ENCODE measurements at regions not wholly inside any gene's neighbourhood (a gene's known extent, or its start where the extent isn't known, plus 50 kb on each side); places are given as distances from the start of the nearest gene placed in this dataset.
"Not testable (repeated sequence)": the region's sequence is repeated elsewhere in the genome, so short reads cannot be mapped to it uniquely, and the experiment has no call there.

GRCh38 chr1:143652187-143652586 is 319.6 kb downstream of the FAM72C start:
- Histone ChIP-seq H3K36me3 (ENCODE audit: insufficient read depth, low read length) (no peaks in the 10 kb centered on the region), H3K4me1 (ENCODE audit: insufficient read depth, low read length) (no peaks in the 10 kb centered on the region), H3K9me3 (ENCODE audit: low read length) (no peaks in the 10 kb centered on the region), H3K27me3 (ENCODE audit: insufficient read depth, low read length) (no peaks in the 10 kb centered on the region), H2AFZ (ENCODE audit: low read depth, low read length) (no peak overlapping the region), H3K4me3 (ENCODE audit: low read length) (no peak overlapping the region)

DNA sequence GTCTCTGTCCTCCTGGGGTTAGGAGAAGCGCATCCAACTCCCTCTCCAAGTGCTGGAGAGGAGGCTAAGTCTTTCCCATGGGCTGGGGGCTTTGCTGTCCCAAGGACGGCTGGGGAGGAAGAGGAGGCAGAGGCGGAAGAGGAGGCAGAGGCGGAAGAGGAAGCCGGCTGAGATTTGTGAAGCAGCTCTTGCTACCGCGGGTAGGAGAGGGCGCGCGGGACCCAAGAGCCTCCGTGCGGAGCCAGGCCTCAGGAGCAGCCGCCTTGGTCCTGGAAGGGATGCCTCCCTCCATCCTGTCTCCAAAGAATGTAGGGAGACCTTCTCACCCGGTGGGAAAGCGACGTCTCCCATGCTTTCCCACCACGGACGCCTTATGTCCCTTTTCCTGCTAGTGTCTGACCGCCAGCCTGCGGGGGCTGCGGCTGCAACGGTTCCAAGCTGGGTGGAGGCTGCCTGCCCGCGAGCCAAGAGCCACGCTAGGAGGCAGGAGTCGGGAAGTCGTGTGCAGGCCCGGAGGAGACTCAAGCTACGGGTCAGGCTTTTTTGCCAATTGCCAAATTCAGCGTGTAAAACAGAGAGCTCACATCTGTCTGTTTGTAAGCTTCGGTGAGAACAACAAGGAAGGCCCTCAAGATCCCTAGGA is 320.3 kb downstream of the FAM72C start:
- Histone ChIP-seq H3K4me1 (ENCODE audit: insufficient read depth, low read length) (no peaks in the 10 kb centered on the region), H2AFZ (ENCODE audit: low read depth, low read length) (no peak overlapping the region), H3K4me3 (ENCODE audit: low read length) (no peak overlapping the region), H3K36me3 (ENCODE audit: insufficient read depth, low read length) (no peaks in the 10 kb centered on the region), H3K27me3 (ENCODE audit: insufficient read depth, low read length) (no peaks in the 10 kb centered on the region), H3K9me3 (ENCODE audit: low read length) (no peaks in the 10 kb centered on the region)

- not testable (repeated sequence) for H2AFZ ChIP-seq (ENCODE audit: low read depth, low read length); H3K27me3 ChIP-seq (ENCODE audit: insufficient read depth, low read length); H3K4me1 ChIP-seq (ENCODE audit: insufficient read depth, low read length); H3K9me3 ChIP-seq (ENCODE audit: low read length); H3K4me3 ChIP-seq (ENCODE audit: low read length); H3K36me3 ChIP-seq (ENCODE audit: insufficient read depth, low read length)
These were observed 327.8 kb downstream of the FAM72C start for GRCh38 chr1:143644035-143644434.

GRCh38 chr1:143643148-143643885 is 328.5 kb downstream of the FAM72C start:
- Histone ChIP-seq H3K36me3 (ENCODE audit: insufficient read depth, low read length) (no peaks in the 10 kb centered on the region), H3K4me3 (ENCODE audit: low read length) (no peak overlapping the region), H3K9me3 (ENCODE audit: low read length) (no peaks in the 10 kb centered on the region), H3K4me1 (ENCODE audit: insufficient read depth, low read length) (no peaks in the 10 kb centered on the region), H2AFZ (ENCODE audit: low read depth, low read length) (no peak overlapping the region), H3K27me3 (ENCODE audit: insufficient read depth, low read length) (no peaks in the 10 kb centered on the region)

- Histone ChIP-seq H3K27me3 (ENCODE audit: insufficient read depth, low read length) (no peaks in the 10 kb centered on the region), H3K4me1 (ENCODE audit: insufficient read depth, low read length) (no peaks in the 10 kb centered on the region), H2AFZ (ENCODE audit: low read depth, low read length) (no peak overlapping the region), H3K9me3 (ENCODE audit: low read length) (no peaks in the 10 kb centered on the region), H3K36me3 (ENCODE audit: insufficient read depth, low read length) (no peaks in the 10 kb centered on the region), H3K4me3 (ENCODE audit: low read length) (no peak overlapping the region)
These were observed 345.9 kb downstream of the FAM72C start for GRCh38 chr1:143625886-143626285.

DNA sequence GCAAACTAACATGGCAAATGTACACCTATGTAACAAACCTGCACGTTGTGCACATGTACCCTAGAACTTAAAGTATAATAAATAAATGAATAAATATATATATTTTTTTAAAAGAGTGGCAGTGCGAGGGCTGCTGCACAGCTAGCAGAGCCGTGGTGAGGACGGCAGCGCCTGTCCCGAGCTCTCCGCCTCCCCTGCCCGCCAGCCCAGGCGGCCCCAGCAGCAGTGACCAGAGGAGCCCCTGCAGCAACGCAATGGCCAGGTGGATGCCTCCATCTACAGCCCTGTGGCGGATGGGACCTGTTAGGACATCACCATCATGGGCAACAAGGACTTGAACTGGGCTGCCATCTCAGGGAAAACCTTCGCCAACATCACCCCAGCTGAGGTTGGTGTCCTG is 351.9 kb downstream of the FAM72C start:
- no peak overlapping the region for H3K4me3 ChIP-seq (ENCODE audit: low read length)
- H3K9me3 ChIP-seq (ENCODE audit: low read length) = no peaks in the 10 kb centered on the region
- H2AFZ ChIP-seq (ENCODE audit: low read depth, low read length) = no peak overlapping the region
- no peaks in the 10 kb centered on the region for H3K4me1 ChIP-seq (ENCODE audit: insufficient read depth, low read length)
- no peaks in the 10 kb centered on the region for H3K36me3 ChIP-seq (ENCODE audit: insufficient read depth, low read length)
- no peaks in the 10 kb centered on the region for H3K27me3 ChIP-seq (ENCODE audit: insufficient read depth, low read length)

- Histone ChIP-seq H3K9me3 (ENCODE audit: low read length) (no peaks in the 10 kb centered on the region), H3K36me3 (ENCODE audit: insufficient read depth, low read length) (no peaks in the 10 kb centered on the region), H3K4me3 (ENCODE audit: low read length) (no peak overlapping the region)
These were observed 360.6 kb downstream of the FAM72C start for GRCh38 chr1:143611159-143611558.

DNA sequence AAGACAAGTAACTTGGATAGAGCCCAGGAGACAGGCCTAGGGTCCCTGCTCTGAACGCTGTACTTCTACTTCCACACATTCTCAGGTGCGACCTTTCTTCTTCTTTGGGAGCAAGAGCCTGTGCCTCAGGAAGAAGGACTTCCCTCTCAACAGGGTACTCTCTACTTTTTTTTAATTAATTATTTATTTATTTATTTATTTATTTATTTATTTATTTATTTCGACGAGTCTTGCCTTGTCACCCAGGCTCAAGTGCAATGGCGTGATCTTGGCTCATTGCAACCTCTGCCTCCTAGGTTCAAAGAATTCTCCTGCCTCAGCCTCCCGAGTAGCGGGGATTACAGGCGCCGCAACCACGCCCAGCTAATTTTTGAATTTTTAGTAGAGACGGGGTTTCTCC is 361.6 kb downstream of the FAM72C start:
- Histone ChIP-seq H2AFZ (ENCODE audit: low read depth, low read length) (no peak overlapping the region), H3K9me3 (ENCODE audit: low read length) (no peaks in the 10 kb centered on the region), H3K4me1 (ENCODE audit: insufficient read depth, low read length) (no peaks in the 10 kb centered on the region), H3K27me3 (ENCODE audit: insufficient read depth, low read length) (no peaks in the 10 kb centered on the region), H3K36me3 (ENCODE audit: insufficient read depth, low read length) (no peaks in the 10 kb centered on the region), H3K4me3 (ENCODE audit: low read length) (no peak overlapping the region)

More at GRCh38 chr1:143611159-143611558, 360.6 kb downstream of the FAM72C start:
- Histone ChIP-seq H2AFZ (ENCODE audit: low read depth, low read length) (no peak overlapping the region), H3K27me3 (ENCODE audit: insufficient read depth, low read length) (no peaks in the 10 kb centered on the region), H3K4me1 (ENCODE audit: insufficient read depth, low read length) (no peaks in the 10 kb centered on the region)

- Histone ChIP-seq H3K9me3 (ENCODE audit: low read length) (no peaks in the 10 kb centered on the region), H2AFZ (ENCODE audit: low read depth, low read length) (no peak overlapping the region), H3K27me3 (ENCODE audit: insufficient read depth, low read length) (no peaks in the 10 kb centered on the region), H3K36me3 (ENCODE audit: insufficient read depth, low read length) (no peaks in the 10 kb centered on the region), H3K4me3 (ENCODE audit: low read length) (no peak overlapping the region), H3K4me1 (ENCODE audit: insufficient read depth, low read length) (no peaks in the 10 kb centered on the region)
These were observed 366.9 kb downstream of the FAM72C start for GRCh38 chr1:143604887-143605286.

DNA sequence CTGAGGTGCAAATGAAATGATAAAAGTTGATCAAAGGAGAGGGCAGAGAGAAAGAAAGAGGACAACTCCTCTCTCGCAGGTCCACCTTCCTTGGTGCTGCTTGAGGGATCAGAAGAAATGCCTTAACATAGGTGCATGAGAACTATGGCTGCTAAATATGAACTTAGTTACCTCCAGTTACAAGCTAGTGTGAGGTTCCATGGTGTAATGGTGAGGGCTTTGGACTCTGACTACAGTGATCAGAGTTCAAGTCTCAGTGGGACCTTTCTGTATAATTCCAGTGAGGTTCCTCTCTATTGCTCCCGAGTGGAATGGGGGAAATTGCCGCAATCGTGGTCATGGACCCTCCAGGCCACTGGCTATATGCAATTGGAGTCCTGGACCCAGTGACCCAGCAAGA is 387.3 kb downstream of the FAM72C start:
- no peak overlapping the region for H2AFZ ChIP-seq (ENCODE audit: low read depth, low read length)
- H3K4me1 ChIP-seq (ENCODE audit: insufficient read depth, low read length) = no peaks in the 10 kb centered on the region
- no peaks in the 10 kb centered on the region for H3K36me3 ChIP-seq (ENCODE audit: insufficient read depth, low read length)
- H3K4me3 ChIP-seq (ENCODE audit: low read length) = no peak overlapping the region
- no peaks in the 10 kb centered on the region for H3K27me3 ChIP-seq (ENCODE audit: insufficient read depth, low read length)
- H3K9me3 ChIP-seq (ENCODE audit: low read length) = no peaks in the 10 kb centered on the region

- no peak overlapping the region for H3K4me3 ChIP-seq (ENCODE audit: low read length)
- H3K4me1 ChIP-seq (ENCODE audit: insufficient read depth, low read length) = no peaks in the 10 kb centered on the region
- no peaks in the 10 kb centered on the region for H3K9me3 ChIP-seq (ENCODE audit: low read length)
- H3K27me3 ChIP-seq (ENCODE audit: insufficient read depth, low read length) = no peaks in the 10 kb centered on the region
- no peaks in the 10 kb centered on the region for H3K36me3 ChIP-seq (ENCODE audit: insufficient read depth, low read length)
- no peak overlapping the region for H2AFZ ChIP-seq (ENCODE audit: low read depth, low read length)
These were observed 396.8 kb downstream of the FAM72C start for GRCh38 chr1:143574891-143575520.

DNA sequence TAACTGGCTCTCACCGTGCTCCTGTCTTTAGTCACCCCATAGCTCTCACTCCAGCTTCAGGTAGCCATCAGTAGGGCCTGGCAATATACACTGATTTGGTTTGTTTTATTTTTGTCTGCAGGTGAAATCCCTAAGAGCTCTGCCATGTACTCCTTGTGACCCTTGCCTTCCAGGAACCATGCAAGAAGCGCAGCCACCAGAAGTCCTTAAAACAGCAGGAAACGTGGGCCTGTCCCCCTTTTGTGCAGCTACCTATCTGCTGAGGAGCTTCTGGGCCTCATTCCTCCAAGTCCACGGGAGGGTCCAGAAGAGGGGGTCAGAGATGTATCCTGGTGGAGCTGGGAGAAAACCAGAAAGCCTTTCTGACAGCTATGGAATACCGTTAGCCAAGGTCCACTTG is 399.1 kb downstream of the FAM72C start:
- H3K4me3 ChIP-seq (ENCODE audit: low read length); H2AFZ ChIP-seq (ENCODE audit: low read depth, low read length); H3K4me1 ChIP-seq (ENCODE audit: insufficient read depth, low read length); H3K27me3 ChIP-seq (ENCODE audit: insufficient read depth, low read length); H3K36me3 ChIP-seq (ENCODE audit: insufficient read depth, low read length); H3K9me3 ChIP-seq (ENCODE audit: low read length): not testable (repeated sequence)

DNA sequence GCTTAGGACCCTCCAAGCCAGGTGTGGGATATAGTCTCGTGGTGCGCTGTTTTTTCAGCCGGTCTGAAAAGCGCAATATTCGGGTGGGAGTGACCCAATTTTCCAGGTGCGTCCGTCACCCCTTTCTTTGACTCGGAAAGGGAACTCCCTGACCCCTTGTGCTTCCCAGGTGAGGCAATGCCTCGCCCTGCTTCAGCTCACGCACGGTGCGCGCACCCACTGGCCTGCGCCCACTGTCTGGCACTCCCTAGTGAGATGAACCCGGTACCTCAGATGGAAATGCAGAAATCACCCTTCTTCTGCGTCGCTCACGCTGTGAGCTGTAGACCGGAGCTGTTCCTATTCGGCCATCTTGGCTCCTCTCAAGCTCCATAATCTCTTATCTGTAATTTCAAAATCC is 408.0 kb downstream of the FAM72C start:
- H3K4me3 ChIP-seq (ENCODE audit: low read length); H3K27me3 ChIP-seq (ENCODE audit: insufficient read depth, low read length); H3K36me3 ChIP-seq (ENCODE audit: insufficient read depth, low read length): not testable (repeated sequence)

More for the DNA sequence above, 408.0 kb downstream of the FAM72C start:
- not testable (repeated sequence) for H3K9me3 ChIP-seq (ENCODE audit: low read length); H2AFZ ChIP-seq (ENCODE audit: low read depth, low read length); H3K4me1 ChIP-seq (ENCODE audit: insufficient read depth, low read length)
